HUDEP-2 (cell line): ENCODE measurements at regions not wholly inside any gene's neighbourhood (a gene's known extent, or its start where the extent isn't known, plus 50 kb on each side); places are given as distances from the start of the nearest gene placed in this dataset.

Experiments
- DNase-seq, 76 experiments: peaks; one replicate each; lab custom pipeline; 2025; ENCODE audit not compliant: unreplicated experiment in 76 of 76; lab: John Stamatoyannopoulos, UW

GRCh38 chr1:162970021-162970420, 99.1 kb upstream of the RGS4 start:
- no peak for DNase-seq

DNA sequence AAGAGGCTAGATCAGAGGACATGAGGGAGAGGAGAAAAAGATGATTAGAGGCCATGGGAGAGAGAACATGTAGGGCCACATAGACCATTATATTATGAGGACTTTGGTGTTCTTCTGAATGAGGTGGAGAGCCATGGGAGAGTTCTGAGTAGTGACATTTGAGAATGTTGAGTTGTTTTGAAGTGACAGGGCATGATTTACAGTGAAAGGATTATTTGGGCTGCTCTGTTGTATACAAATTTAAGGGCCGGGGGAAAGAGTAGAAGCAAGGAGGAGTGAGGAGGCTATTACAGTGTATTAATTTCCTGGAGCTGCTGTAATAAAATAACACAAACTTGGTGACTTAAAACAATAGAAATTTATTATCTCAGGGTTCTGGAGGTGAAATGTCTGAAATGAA, 102.5 kb upstream of the RGS4 start:
- no peak for DNase-seq

GRCh38 chr1:162964901-162965300, 103.9 kb upstream of the CCDC190 start:
- DNase-seq, result no peak

DNA sequence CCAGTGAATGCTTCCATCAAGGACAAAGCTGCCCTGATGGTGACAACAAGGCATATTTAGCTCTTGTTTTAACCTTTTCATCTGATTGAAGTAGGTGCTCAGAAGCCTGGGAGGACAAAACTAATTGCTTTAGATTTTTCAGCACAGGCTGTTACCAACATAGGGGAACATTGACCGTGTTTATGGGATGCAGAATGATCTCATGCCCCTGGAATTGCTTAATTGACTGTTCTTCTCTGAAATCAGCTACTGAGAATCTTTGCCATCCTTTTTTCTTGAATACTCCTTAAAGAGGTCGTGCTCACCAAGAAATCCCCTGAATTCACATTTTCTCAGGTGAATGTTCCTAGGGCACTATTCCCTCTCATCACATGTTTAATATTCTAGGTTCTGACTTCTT, 95.9 kb upstream of the CCDC190 start:
- DNase-seq, result no peak

DNA sequence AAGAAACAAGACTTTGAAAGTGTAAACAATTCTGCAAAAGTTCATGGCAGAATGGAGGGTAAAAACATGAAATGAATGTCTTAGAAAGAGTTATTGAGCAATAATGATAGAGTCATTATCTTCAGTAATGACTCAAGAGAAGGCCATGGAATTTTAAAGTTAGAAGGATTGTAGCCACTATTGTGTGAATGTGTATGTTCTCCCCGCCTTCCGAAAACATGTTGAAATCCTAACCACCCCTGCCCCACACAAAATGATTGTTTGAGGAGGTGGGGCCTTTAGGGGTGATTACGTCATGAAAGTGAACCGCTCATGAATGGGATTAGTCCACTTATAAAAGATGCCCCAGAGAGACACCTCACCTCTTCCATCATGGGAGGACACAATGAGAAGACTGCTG, 93.8 kb upstream of the CCDC190 start:
- no peak for DNase-seq

DNA sequence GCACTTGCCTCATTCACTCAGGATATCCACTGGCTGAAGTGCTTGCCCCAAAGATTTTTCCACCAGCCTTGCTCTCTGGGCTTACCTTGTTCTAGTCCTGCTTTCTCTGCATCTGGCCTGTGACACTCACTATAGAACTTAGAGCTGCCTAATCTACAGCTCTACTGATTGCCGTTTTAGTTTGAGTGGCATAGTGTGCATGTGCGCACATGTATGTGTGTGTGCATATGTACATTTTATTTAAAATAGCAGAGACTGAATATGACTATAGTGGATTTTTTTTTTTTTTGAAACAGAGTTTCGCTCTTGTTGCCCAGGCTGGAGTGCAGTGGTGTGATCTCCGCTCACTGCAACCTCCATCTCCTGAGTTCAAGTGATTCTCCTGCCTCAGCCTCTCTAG, 92.0 kb upstream of the CCDC190 start:
- no peak for DNase-seq

DNA sequence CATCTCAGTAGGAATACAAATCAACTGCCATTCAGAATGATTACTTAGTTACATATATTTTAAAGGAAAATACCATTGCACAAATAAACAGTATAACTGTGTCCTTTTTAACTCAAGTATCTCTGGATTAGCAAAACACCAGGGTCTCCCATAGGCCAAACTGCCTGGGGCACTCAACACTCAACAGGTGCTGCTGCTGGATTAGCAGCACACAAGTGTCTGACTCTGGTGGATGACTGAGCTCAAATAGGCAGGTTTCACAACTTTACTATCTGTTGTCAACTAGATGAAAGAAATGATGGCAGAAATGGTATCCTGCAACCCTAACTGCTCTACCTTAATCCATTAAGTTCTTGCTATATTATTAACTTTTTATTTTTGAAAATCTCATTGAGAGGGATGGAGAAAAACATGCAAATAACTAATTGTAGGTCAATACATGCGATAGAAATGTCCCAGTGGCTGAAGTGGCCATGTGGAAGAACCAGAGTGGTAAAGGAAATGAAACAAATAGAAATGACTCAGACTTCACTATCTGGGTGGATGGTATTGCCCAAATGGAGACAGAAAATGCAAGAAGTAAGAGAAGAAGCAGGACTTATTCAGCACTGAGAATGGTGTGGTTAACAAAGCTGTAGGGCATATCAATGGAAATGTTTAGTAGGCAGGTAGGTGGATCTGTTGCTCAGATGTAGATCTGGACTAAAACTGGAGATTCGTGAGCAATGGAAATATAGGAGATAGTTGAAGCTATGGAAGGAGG, 90.8 kb upstream of the CCDC190 start:
- DNase-seq, result no peak

DNA sequence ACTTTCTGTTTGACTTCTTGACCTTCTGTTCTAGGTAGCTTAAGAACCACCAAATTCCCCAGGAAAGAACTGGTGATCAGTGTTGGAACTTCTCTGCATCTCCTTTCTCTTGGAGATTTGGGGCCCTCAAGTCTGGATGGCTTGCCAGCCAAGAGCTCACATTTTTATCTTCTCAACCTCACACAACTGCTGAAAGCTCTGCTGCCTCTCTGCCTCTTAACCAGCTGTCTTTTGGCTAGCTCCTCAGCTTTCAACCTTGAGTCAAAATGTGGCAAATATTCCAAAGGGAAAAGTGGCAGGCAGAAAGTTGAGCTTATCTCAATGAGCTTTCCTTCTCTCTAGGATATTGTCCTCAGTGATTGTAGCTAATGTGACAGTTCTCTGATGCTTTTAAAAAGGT, 89.2 kb upstream of the CCDC190 start:
- DNase-seq, result no peak

DNA sequence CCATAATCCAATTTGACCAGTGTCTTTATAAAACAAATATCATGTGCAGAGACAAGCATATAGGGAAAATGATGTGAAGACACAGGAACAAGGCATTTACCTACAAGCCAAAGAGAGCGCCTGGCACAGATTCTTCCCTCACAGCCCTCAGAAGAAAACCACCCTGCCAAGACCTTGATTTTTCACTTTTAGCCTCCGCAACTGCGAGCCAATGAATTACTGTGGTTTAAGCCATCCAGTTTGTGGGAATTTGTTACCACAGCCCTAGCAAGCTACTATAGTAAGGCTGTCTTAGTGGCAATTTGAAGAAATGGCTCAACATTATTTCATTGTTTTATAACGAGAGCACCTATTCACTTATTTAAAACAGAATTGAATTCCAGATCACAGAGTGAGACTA, 85.7 kb upstream of the CCDC190 start:
- DNase-seq, result no peak

DNA sequence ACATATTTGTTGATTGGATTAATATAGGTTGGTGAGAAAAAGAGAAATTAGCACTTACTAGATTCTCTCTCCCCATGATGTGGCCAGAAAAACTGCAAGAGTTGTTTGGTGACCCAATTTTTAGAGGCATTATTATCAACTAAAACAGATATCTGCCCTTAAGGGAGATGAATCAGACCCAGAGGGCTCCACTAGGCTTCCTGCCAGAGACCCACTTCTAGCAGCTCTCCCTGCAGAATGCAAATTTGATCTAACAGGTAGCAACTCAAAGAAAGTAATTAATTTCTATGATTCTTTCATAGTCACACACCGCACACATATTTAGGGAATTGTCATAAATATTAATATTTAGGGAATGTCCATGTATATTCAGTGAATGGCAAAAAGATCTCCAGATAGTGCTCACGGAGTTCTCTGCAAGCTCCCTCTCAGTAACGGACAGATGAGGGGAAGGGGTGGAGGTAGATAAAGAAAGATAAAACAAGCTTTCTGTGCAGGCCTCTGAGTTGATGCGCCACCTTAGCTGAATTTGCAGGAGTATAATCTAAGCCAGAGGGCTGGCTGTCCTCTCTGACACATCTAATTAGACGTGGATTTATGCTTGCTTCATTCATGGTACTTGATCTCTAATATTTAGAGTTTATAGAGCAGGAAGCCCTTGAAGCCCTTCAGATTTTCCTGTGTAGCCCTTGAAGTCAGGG, 84.1 kb upstream of the CCDC190 start:
- no peak for DNase-seq

DNA sequence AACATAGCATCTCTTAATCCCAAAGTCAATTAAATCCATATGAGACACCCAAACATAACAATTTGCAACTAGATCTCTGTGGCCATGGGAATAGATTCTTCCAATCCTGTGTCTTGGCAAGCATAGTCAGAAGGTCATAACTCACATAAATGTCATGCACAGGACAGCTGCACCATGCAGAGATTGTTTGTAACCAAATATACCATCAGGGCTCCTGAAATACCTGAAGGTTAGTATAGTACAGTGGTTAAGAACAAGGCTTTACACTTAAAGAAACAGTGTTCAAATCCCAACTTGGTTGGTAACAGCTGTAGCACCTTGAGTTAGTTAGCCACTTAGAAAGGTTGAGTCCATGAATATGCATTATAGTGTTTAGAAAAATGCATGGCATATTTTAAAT, 82.6 kb upstream of the CCDC190 start:
- no peak for DNase-seq

GRCh38 chr1:162942916-162943559, 82.1 kb upstream of the CCDC190 start:
- DNase-seq, result no peak

GRCh38 chr1:162941024-162941423, 80.0 kb upstream of the CCDC190 start:
- no peak for DNase-seq

DNA sequence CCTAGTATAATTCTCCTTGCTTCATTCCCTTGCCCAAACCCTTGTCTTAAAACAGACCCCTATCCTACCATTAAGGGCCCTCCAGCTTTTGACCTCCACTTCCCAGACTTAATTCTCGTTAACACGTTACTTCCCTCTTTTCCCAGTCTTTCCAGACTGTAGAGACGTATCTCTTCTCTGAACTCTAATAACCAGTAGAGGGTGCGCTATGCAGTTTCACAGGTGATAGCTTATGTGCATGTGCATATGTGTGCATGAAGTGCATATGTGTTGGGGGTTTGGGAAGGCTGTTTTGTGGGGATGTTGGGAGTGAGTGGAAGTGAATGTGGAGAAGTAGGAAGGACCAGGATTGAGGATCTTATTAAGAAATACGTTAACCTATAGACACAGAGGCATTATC, 78.1 kb upstream of the CCDC190 start:
- no peak for DNase-seq

- no peak for DNase-seq
Measured at GRCh38 chr1:162937716-162938395, 76.9 kb upstream of the CCDC190 start.

GRCh38 chr1:162930976-162931560, 70.1 kb upstream of the CCDC190 start:
- DNase-seq, result no peak

DNA sequence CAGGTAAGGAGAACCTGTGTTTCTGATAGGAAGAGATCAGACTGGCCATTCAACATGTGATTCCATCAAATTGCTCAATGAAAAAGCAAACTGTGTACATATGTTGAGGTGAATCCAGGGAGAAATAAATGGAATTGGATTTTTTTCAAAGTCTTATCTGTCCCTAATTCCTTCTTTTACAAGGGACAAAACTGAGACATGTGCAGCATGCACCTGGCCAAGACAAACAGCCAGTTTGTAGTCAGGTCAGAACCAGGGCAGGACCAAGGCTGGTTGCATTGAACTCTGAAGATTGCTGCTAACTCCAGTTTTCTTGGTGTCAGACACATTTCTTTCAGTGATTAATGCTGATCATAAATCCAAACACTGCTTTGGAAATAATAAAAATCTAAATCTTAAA, 69.6 kb upstream of the CCDC190 start:
- DNase-seq, result no peak

- no peak for DNase-seq
Measured at GRCh38 chr1:162929177-162929576, 68.2 kb upstream of the CCDC190 start.

DNA sequence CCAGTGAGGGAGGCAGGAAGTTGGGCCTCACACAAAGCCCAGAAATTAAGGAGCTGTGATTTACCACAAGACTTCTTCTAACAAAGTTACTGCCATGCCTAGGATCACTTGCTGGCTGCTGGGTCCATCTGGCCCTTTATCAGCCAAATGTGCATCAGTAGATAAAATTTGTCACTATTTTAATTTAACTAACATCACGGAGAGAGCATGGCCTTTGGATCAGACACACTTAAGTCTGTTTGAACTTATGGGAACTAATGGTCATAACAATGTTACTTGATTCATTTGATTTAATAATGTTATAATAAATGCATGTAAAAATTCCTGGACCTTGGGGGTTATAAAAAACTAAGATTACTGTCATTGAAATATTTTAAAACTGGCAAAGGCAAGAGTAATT, 67.2 kb upstream of the CCDC190 start:
- DNase-seq, result no peak

- no peak for DNase-seq
Measured at GRCh38 chr1:162927421-162927820, 66.4 kb upstream of the CCDC190 start.

- DNase-seq, result no peak
Measured at GRCh38 chr1:162926906-162927305, 65.9 kb upstream of the CCDC190 start.
